NB4 (cell line): ENCODE measurements at regions not wholly inside any gene's neighbourhood (a gene's known extent, or its start where the extent isn't known, plus 50 kb on each side); places are given as distances from the start of the nearest gene placed in this dataset.

ENCODE experiments used
- POLR2A ChIP-seq: IDR thresholded peaks from 2 replicates; pipeline ENCODE4 v1.6.1; 2011; ENCODE audit warnings: mild to moderate bottlenecking; ENCODE audit not compliant: insufficient read length; ENCODE audit errors: extremely low read depth
- TF ChIP-seq, protein P1 (sequence below): IDR thresholded peaks from one replicate; pipeline ENCODE4 v1.5.1; 2012; ENCODE audit warnings: low read depth, low read length

GRCh38 chr5:105213078-105213477 lies 1650.5 kb upstream of the NUDT12 start:
- TF ChIP-seq, protein P1, sequence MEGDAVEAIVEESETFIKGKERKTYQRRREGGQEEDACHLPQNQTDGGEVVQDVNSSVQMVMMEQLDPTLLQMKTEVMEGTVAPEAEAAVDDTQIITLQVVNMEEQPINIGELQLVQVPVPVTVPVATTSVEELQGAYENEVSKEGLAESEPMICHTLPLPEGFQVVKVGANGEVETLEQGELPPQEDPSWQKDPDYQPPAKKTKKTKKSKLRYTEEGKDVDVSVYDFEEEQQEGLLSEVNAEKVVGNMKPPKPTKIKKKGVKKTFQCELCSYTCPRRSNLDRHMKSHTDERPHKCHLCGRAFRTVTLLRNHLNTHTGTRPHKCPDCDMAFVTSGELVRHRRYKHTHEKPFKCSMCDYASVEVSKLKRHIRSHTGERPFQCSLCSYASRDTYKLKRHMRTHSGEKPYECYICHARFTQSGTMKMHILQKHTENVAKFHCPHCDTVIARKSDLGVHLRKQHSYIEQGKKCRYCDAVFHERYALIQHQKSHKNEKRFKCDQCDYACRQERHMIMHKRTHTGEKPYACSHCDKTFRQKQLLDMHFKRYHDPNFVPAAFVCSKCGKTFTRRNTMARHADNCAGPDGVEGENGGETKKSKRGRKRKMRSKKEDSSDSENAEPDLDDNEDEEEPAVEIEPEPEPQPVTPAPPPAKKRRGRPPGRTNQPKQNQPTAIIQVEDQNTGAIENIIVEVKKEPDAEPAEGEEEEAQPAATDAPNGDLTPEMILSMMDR = no peak
- TF ChIP-seq POLR2A = no peak
